Panc1 (cell line): ENCODE measurements at regions not wholly inside any gene's neighbourhood (a gene's known extent, or its start where the extent isn't known, plus 50 kb on each side); places are given as distances from the start of the nearest gene placed in this dataset.

Source experiments
- CTCF ChIP-seq: fragments of 450-650 bp; IDR thresholded peaks from 2 replicates; pipeline ENCODE4 v1.5.1; 2017; ENCODE audit warnings: mild to moderate bottlenecking
- REST ChIP-seq, 2 experiments: IDR thresholded peaks; 2 replicates each; pipeline ENCODE4 v1.6.1; 2011 to 2012; ENCODE audit warnings: low read depth in 2 of 2, control low read depth in 1 of 2, low read length in 1 of 2, mild to moderate bottlenecking in 1 of 2, moderate library complexity in 1 of 2; ENCODE audit not compliant: insufficient read depth in 1 of 2
- TCF7L2 ChIP-seq: IDR thresholded peaks from 2 replicates; pipeline ENCODE4 v1.6.1; 2011; ENCODE audit warnings: mild to moderate bottlenecking, low read depth, low read length, inconsistent platforms

GRCh38 chr11:109309153-109309552 is 112.8 kb upstream of the C11orf87 start:
- TF ChIP-seq CTCF (no peak), REST (IDR thresholded peaks at IDR 0.05; ENCODE audit: insufficient read depth in 1 of 2, low read depth in 2 of 2, low read length in 1 of 2) (no peak), TCF7L2 (no peak)
